GM12865 (cell line): ENCODE measurements at regions not wholly inside any gene's neighbourhood (a gene's known extent, or its start where the extent isn't known, plus 50 kb on each side); places are given as distances from the start of the nearest gene placed in this dataset.
"Not testable (repeated sequence)": the region's sequence is repeated elsewhere in the genome, so short reads cannot be mapped to it uniquely, and the experiment has no call there.

Experiments used
- DNase-seq: peaks from one replicate; pipeline ENCODE4 v3.0.0; 2010; ENCODE audit warnings: low read depth
- H3K4me3 ChIP-seq: 2 replicates; pipeline ENCODE4 v1.5.1; 2011; ENCODE audit warnings: mild to moderate bottlenecking, low read depth, low read length, control low read depth
- CTCF ChIP-seq: IDR thresholded peaks from 2 replicates; pipeline ENCODE4 v1.5.1; 2011; ENCODE audit warnings: low read length, control low read depth, low read depth, inconsistent platforms; ENCODE audit not compliant: insufficient read depth; ENCODE audit errors: missing control alignments

DNA sequence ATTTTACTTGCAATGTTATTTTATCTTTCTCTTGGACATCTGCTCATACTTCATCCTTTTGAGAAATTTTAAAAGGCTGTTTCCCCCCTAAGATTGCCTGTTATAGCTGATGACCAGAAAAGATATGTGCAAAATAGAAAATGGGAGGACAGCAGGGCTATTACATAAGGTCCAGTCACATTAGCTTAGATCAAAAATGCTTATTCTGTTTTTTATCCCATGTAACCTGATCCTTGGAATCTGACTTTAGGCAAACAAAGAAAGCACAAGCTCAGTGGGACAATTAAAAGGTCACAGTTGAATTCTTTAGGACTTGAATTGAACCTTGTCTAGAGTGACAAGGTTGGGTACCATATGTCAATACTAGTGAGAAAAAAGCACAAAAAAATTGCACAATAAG, 65.1 kb upstream of the TRHDE start:
- no peak for DNase-seq

DNA sequence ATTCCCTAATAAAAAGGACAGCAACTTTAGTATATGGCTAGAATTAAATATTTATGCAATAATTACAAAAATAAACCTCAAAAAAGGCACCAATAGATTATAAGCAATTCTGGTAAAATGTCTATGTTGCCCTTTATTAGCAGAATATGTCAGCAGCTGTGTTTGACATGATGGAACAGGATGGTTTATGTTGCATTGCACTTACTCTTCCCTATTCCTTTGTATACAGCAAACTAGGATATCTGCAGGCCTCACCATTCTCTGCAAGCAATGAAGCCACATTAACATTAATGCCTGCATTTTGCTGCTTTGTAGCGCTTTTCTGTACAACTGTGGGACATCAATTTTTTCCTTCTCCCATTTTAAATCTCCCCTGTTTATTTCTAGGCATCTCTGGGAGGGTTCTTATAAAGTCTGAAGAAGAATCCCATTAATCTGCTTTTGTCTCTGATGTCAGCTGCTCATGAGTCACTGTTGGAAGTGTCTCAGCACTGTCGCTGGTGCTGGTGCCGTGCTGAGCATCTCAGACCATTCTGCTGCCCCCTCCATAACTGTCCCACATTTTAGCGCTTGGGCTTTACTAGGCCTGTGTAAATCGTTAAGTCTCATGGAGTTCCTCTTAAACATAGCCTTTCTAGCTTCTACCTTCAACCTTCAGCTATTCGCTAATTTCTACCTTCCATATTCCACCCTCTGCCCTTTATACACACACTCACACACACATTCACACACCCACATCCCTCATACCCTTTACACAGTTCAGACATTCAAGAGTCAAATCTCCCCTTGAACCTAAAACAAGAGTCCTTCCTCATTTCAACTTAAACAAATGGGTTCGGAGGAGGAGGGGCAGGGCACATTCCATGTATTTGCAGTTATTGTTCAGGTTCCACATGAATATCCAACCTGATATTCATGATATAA, 64.4 kb upstream of the TRHDE start:
- DNase-seq, result no peak
- H3K4me3 ChIP-seq, result no peak overlapping the region
- no peak for TF ChIP-seq CTCF

More for the DNA sequence above, 65.1 kb upstream of the TRHDE start:
- TF ChIP-seq CTCF, result no peak
- no peak overlapping the region for H3K4me3 ChIP-seq

DNA sequence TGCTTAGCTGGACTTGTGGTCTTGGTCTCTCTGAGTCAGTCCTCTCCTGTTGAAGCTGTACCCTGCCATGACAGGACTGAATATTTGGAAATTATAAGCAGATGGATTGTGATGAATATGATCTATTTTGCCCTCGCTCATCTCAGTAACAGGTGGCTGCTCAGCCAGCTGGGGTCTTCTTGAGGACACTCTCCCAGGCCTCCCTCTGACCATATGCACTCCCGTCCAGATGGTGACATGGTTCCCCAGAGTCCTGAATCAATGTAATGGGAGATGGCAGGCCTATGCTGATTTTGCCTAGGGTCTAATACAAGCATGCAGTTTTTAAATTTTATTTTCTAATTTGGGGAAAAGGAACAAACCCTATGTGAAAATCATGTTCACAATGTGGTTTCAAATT, 63.1 kb upstream of the TRHDE start:
- no peak for DNase-seq
- H3K4me3 ChIP-seq, result no peak overlapping the region
- no peak for TF ChIP-seq CTCF

GRCh38 chr12:72214163-72214562, 58.0 kb upstream of the TRHDE start:
- H3K4me3 ChIP-seq, result no peak overlapping the region
- TF ChIP-seq CTCF, result no peak
- no peak for DNase-seq

DNA sequence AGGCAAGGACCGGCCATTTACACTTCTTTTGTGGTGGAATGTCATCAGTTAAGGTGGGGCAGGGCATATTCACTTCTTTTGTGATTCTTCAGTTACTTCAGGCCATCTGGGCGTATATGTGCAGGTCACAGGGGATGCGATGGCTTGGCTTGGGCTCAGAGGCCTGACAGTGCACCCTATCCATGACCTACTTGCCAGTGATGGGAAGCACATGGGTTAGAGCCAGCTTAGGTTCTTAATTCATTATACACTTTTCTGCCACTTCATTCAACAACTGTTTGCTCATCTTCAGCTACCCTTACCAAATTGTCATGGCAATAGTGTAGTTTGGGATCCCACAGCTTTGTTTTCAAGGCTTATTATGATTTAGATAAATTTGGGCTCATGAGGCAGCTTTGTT, 56.9 kb upstream of the TRHDE start:
- not testable (repeated sequence) for DNase-seq, H3K4me3 ChIP-seq

GRCh38 chr12:72219937-72220336, 52.2 kb upstream of the TRHDE start:
- H3K4me3 ChIP-seq, result no peak overlapping the region
- DNase-seq, result no peak
- TF ChIP-seq CTCF, result no peak
